GM12891 (cell line): ENCODE measurements at regions not wholly inside any gene's neighbourhood (a gene's known extent, or its start where the extent isn't known, plus 50 kb on each side); places are given as distances from the start of the nearest gene placed in this dataset.

Experiments used
- POLR2A ChIP-seq: IDR thresholded peaks from 2 replicates; pipeline ENCODE4 v1.6.1; 2011; ENCODE audit warnings: low read depth, low read length, control low read depth
- POLR2AphosphoS5 ChIP-seq: IDR thresholded peaks from 2 replicates; pipeline ENCODE4 v1.6.1; 2011; ENCODE audit warnings: low read depth, low read length, control low read depth
- POU2F2 ChIP-seq: IDR thresholded peaks from 2 replicates; pipeline ENCODE4 v1.6.1; 2011; ENCODE audit warnings: low read depth, mild to moderate bottlenecking, control low read depth, low read length, moderate library complexity
- TAF1 ChIP-seq: IDR thresholded peaks from 2 replicates; pipeline ENCODE4 v1.6.1; 2011; ENCODE audit warnings: low read depth, low read length, control low read depth

DNA sequence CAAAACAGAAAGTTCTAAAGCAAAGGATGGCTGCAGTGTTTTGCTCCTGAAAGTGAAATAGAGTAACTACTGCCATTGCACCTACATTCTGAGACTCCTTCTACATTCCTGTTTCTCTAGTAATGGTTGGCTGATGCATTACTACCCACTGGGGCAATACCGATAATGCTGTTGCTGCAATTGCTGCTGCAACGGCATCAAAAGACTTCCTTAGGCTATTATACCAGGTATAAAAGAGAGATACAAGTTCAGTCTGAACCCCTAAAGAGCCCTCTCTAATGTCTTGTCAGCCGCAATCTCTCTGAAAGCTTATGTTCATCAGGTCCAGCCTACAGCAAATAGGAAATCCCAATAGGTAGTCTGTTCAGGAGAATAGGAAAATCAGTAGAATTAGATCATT is 338.4 kb downstream of the PABPC4L start:
- TF ChIP-seq TAF1 (no peak), POLR2A (no peak), POLR2AphosphoS5 (no peak), POU2F2 (no peak)
